Activated T-cell treated with anti-CD3 and anti-CD28 coated beads, Interleukin-2, amount 50 U/mL, for 72 hours (primary cell): ENCODE measurements at regions not wholly inside any gene's neighbourhood (a gene's known extent, or its start where the extent isn't known, plus 50 kb on each side); places are given as distances from the start of the nearest gene placed in this dataset.

ENCODE experiments used
- ATAC-seq, 2 donors: fragments of 150-1000 bp; cut with Tn5 transposase; replicated peaks in 1 of 2; 2 replicates each; pipeline ENCODE4 v1.10.0; 2021; ENCODE audit warnings: moderate library complexity in 2 of 2, mild to moderate bottlenecking in 1 of 2
- DNase-seq, 2 donors: peaks; one replicate each; pipeline ENCODE4 v3.0.0; 2021 to 2022; ENCODE audit warnings: mixed read lengths in 1 of 2
- H3K27ac Mint-ChIP-seq: one replicate; pipeline ENCODE4 v1.8.0; 2022; ENCODE audit warnings: mild to moderate bottlenecking, moderate library complexity, mixed read lengths
- H3K27me3 Mint-ChIP-seq: one replicate; pipeline ENCODE4 v1.8.0; 2022; ENCODE audit warnings: low read depth, mixed read lengths
- H3K36me3 Mint-ChIP-seq, 2 donors: one replicate each; pipeline ENCODE4 v1.8.0; 2022; ENCODE audit warnings: mixed read lengths in 2 of 2, mild to moderate bottlenecking in 1 of 2; ENCODE audit not compliant: insufficient read depth in 2 of 2
- H3K4me1 Mint-ChIP-seq: one replicate; pipeline ENCODE4 v1.8.0; 2022; ENCODE audit warnings: low read depth, mixed read lengths
- H3K4me3 Mint-ChIP-seq, 2 donors: one replicate each; pipeline ENCODE4 v1.8.0; 2022; ENCODE audit warnings: mild to moderate bottlenecking in 2 of 2, mixed read lengths in 2 of 2, moderate library complexity in 2 of 2
- H3K9me3 Mint-ChIP-seq, 2 donors: one replicate each; pipeline ENCODE4 v1.8.0; 2022; ENCODE audit warnings: mixed read lengths in 2 of 2

DNA sequence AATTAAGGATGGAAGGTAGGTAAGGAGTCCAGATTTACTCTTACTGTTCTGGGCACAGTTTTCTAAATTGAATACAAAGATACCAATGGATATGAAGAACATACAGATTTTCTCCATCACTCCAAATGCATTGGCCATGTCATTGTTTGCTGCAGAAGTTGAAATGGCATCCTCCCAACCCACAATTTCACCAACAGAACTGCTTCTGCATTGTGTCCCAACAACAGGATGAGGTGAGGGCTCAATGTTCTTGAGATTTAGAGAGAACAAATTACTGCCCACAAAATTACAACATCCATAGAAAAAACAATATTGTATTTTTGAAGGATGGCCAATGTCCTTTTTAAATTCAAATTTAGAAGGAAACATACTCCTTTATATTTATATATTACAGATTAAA, 88.9 kb downstream of the NUDT12 start:
- peaks cover 9% of the 10 kb centered on the region for H3K27me3 Mint-ChIP-seq
- H3K4me3 Mint-ChIP-seq: no peak overlapping the region
- DNase-seq (no peak), ATAC-seq (no peak)
- H3K27ac Mint-ChIP-seq: no peak overlapping the region
- H3K4me1 Mint-ChIP-seq: no peaks in the 10 kb centered on the region
- no peaks in the 10 kb centered on the region for H3K9me3 Mint-ChIP-seq
- H3K36me3 Mint-ChIP-seq: no peaks in the 10 kb centered on the region

DNA sequence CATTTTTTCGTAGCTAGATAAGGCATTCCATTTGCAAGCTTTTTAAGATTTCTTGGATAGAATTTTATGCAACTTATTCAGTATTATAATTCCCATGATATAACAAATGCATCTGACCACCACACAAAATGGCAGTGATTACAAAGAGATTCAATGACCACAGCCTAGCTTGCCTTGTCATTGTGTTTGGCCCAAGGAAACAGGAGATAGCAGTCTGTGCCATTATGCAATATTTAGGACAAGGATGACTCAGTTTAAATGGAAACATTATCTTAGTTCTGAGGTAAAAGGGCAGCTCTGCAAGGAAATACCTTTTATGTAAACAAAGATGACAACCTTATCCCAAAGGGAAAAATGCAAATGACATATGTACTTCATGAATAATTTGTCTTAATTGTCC, 89.8 kb downstream of the NUDT12 start:
- no peak overlapping the region for H3K27ac Mint-ChIP-seq
- ATAC-seq: no peak

DNA sequence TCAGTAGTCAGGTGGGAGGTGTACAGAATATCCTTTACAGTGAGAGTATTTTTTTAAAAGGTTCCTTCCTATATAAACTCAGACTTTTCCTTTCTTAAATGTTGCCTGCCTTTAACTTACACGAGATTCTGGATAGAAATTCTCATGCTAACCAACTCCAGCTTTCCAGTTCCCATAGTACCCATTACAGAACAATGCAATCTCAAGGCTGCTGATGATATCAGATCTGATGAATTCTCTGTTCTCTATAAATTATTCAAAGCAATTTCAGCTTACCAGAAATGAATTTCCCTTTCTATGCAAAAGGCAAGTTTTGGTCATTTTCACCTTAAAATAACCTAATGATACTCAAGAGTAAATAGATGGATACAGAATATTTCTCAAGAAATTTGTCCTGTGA, 90.3 kb downstream of the NUDT12 start:
- Mint-ChIP-seq H3K36me3 (no peaks in the 10 kb centered on the region), H3K9me3 (no peaks in the 10 kb centered on the region), H3K27me3 (peaks cover 13% of the 10 kb centered on the region), H3K4me1 (no peaks in the 10 kb centered on the region), H3K27ac (no peak overlapping the region), H3K4me3 (no peak overlapping the region)
- ATAC-seq: no peak
- no peak for DNase-seq

More for the DNA sequence above, 89.8 kb downstream of the NUDT12 start:
- H3K9me3 Mint-ChIP-seq: no peaks in the 10 kb centered on the region
- no peaks in the 10 kb centered on the region for H3K36me3 Mint-ChIP-seq
- H3K4me1 Mint-ChIP-seq: no peaks in the 10 kb centered on the region
- H3K27me3 Mint-ChIP-seq: peaks cover 13% of the 10 kb centered on the region
- DNase-seq: no peak
- H3K4me3 Mint-ChIP-seq: no peak overlapping the region

DNA sequence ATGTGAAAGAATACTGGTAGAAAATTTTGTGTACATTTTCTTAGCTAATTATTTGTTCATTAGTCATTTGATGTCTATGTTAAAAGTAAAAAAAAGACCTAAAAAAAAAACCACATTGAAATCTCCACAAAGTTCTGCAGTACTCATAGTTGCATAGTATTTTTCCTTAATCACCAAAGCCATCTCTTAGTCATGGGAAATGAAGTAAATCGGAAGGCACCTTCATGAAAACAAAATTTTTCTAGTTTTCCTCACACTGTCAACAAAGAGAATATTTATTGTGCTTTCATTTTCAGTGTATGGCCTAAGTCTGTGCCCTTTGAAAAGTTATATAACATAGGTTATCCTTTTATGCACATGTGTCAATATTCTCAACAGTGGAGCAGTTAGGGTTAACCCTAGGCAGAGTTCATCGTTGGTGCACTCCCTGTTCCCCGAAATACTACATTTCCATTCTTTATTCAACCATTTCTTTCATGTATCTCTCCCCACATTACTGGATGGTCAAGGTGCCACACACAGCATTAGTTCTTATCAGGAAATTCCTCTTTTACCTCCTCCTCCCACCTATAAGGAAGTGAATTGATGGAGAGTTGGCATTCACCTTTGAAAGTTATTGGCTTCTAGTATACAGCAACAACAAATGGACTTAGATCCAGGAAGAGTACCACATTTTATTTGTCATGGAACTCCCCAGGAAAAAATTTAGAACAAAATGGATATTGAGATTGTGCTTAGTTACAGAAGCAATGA, 93.1 kb downstream of the NUDT12 start:
- Mint-ChIP-seq H3K36me3 (no peaks in the 10 kb centered on the region), H3K27ac (no peak overlapping the region), H3K9me3 (no peaks in the 10 kb centered on the region), H3K4me1 (no peaks in the 10 kb centered on the region), H3K27me3 (peaks cover 14% of the 10 kb centered on the region), H3K4me3 (no peak overlapping the region)
- no peak for ATAC-seq
- no peak for DNase-seq

DNA sequence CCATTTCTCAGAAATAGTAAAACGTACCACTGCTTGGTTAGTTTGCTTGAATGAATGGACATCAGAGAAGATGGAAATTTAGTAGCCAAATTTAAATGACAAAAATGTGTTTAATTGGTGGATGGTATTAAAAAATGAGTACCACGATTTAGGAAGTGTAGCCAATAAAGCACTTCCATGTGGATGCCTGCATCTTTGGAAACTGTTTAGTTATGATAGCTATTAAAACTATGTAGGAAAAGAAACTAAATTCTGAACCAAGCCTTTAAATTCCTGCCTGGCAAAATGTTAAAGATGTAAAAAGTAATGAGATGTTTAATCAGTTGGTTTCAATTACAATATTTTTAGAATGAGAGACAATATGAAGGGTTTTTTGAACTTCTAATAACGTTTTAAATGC, 94.8 kb downstream of the NUDT12 start:
- ATAC-seq: no peak
- DNase-seq: no peak
- Mint-ChIP-seq H3K9me3 (no peaks in the 10 kb centered on the region), H3K36me3 (no peaks in the 10 kb centered on the region), H3K27ac (no peak overlapping the region), H3K4me1 (no peaks in the 10 kb centered on the region), H3K27me3 (peaks cover 30% of the 10 kb centered on the region), H3K4me3 (no peak overlapping the region)

DNA sequence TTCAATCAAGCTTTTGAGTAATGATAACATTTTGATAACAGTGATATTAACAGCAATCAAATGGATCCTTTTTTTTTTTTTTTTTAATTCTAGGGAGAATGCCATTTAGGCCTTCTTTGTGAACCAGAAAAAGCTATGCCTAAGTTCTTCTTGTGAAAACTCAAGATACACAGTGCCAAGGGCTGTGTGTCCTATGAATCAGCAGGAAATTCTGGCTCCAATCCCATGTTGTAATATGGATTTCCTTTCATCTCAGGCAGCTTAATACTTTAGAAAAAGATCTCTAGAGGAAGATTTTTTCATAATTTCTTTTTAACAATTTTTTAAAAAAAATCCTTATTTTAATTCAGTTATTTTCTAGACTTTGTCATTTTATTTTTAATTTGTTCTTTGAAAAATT, 96.1 kb downstream of the NUDT12 start:
- H3K9me3 Mint-ChIP-seq: no peaks in the 10 kb centered on the region
- H3K4me3 Mint-ChIP-seq: no peak overlapping the region
- no peak overlapping the region for H3K27ac Mint-ChIP-seq
- DNase-seq (no peak), ATAC-seq (no peak)
- peaks cover 28% of the 10 kb centered on the region for H3K27me3 Mint-ChIP-seq
- H3K4me1 Mint-ChIP-seq: no peaks in the 10 kb centered on the region
- no peaks in the 10 kb centered on the region for H3K36me3 Mint-ChIP-seq

DNA sequence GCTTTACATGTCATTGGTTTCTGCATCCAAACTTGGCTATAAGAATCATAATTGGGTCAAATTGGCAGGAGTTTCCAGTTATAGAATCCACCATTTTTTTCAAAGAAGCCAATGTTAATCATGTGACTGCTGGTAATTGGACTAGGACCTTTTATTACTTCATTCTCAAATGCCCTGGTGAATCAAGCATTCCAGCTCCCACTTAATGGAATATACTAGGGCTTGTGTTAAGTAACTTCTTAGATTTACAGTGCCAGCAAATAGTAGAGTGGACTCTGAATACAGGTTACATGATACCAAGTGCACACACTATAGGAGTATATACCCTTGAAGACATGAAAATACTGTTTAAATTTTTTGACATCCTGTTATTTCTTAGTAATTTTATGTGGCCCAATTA, 96.7 kb downstream of the NUDT12 start:
- H3K27me3 Mint-ChIP-seq: peaks cover 24% of the 10 kb centered on the region
- DNase-seq (no peak), ATAC-seq (no peak)
- H3K4me3 Mint-ChIP-seq: no peak overlapping the region
- no peaks in the 10 kb centered on the region for H3K9me3 Mint-ChIP-seq
- no peak overlapping the region for H3K27ac Mint-ChIP-seq
- no peaks in the 10 kb centered on the region for H3K36me3 Mint-ChIP-seq
- no peaks in the 10 kb centered on the region for H3K4me1 Mint-ChIP-seq

DNA sequence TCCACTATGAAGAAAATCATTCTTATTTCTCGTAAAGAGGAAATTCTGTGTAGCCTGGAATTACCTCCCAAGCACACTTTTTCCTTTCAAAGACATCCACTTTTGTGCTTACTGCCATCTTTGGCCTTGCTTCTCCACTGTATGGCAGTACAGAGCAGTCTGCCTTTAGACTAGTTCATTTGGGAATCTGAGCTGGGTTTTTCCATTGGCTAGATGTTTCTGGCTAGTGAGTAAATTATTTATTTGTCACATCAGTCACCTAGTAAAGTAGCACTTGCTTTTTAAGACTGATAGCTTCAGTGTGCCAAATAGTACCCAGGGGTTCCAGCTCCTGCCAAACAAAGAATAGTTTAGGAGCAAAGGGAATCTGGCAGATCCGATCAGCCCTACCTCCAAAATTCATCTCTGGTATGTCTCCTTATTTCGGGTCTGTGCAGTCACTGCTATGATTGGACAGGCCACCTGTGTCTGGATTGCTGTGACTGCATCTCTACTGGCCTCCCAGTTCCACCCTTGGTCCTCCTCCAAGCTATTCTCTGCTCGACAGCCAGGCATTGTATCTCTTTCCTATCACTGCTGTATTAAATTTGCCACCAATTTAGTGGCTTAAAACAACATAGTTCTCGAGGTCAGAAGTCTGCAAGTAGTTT, 97.6 kb downstream of the NUDT12 start:
- Mint-ChIP-seq H3K36me3 (no peaks in the 10 kb centered on the region), H3K9me3 (no peaks in the 10 kb centered on the region), H3K27me3 (peaks cover 31% of the 10 kb centered on the region), H3K4me3 (no peak overlapping the region), H3K27ac (no peak overlapping the region), H3K4me1 (no peaks in the 10 kb centered on the region)
- ATAC-seq (no peak), DNase-seq (no peak)

DNA sequence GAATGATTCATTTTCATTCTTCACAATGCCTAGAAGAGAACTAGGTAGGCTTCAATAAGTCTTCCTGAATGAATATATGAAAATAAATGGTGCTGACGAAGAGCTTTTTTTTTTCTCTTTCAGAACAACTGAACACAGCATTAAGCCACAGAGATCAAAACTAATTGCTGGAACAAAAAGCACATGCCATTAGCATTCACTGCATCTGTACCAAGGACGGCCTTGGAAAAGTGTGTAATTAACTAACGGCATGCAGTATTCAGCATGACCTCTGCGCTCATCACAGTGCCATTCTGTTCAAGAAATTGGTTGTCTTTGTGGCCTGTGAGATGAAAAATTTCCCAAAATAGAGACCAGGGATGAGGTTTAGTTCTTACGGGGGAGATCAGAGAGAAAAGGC, 99.3 kb downstream of the NUDT12 start:
- peaks cover 24% of the 10 kb centered on the region for H3K27me3 Mint-ChIP-seq
- H3K4me3 Mint-ChIP-seq: no peak overlapping the region
- no peak for ATAC-seq
- no peak for DNase-seq
- no peaks in the 10 kb centered on the region for H3K9me3 Mint-ChIP-seq
- no peak overlapping the region for H3K27ac Mint-ChIP-seq
- no peaks in the 10 kb centered on the region for H3K36me3 Mint-ChIP-seq
- H3K4me1 Mint-ChIP-seq: no peaks in the 10 kb centered on the region

DNA sequence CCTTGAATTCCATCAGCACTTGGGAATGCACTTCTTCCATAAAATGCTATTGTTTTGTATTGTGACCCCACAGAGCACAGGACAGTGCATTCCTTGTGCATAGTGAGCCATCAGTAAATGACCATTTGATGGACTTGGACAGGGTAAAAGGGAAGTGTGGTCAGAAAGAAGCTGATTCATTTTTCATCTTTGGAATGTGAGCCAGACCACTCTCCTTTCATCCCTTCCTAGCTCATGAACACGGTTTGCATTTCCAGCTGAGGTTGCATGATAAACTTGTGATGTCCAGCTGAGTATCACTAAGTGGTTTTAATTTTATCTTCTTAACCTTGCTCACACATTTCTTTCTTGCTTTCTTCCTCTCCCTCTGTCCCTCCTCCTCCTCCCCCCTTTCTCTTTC, 101.3 kb downstream of the NUDT12 start:
- no peak for ATAC-seq
- H3K4me3 Mint-ChIP-seq: no peak overlapping the region
- H3K9me3 Mint-ChIP-seq: no peaks in the 10 kb centered on the region
- no peak overlapping the region for H3K27ac Mint-ChIP-seq
- H3K4me1 Mint-ChIP-seq: no peaks in the 10 kb centered on the region
- H3K36me3 Mint-ChIP-seq: no peaks in the 10 kb centered on the region
- H3K27me3 Mint-ChIP-seq: peaks cover 29% of the 10 kb centered on the region
- no peak for DNase-seq

DNA sequence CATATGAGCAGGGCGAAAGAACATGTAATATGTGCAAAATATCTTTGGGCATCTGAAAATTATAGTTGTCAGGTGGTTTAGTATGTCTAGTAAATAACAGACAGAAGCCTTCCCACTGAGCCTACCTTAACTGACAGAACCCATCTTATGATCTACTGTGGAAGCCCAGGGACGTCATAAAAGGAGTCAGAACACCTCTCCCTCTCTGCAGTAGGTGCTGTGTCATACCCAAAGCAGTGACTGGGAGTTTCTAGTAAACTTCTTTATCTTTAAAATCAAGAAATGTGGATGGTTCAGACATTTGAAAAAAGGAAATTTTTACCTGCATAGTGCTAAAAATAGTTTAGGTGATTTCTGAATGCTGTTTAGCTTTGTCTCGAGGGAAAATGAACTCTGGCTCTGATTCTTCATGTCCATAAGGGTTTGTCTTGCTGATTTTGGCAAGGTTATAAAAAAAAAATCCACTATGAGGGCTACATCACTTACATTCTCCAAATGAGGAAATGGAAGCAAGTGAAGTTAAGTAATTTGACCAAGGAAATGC, 104.0 kb downstream of the NUDT12 start:
- H3K27me3 Mint-ChIP-seq: peaks cover 24% of the 10 kb centered on the region
- H3K4me1 Mint-ChIP-seq: no peaks in the 10 kb centered on the region
- no peak for DNase-seq
- no peak overlapping the region for H3K27ac Mint-ChIP-seq
- ATAC-seq: peak; percentile 45 to 73
- no peaks in the 10 kb centered on the region for H3K36me3 Mint-ChIP-seq
- no peaks in the 10 kb centered on the region for H3K9me3 Mint-ChIP-seq
- no peak overlapping the region for H3K4me3 Mint-ChIP-seq

DNA sequence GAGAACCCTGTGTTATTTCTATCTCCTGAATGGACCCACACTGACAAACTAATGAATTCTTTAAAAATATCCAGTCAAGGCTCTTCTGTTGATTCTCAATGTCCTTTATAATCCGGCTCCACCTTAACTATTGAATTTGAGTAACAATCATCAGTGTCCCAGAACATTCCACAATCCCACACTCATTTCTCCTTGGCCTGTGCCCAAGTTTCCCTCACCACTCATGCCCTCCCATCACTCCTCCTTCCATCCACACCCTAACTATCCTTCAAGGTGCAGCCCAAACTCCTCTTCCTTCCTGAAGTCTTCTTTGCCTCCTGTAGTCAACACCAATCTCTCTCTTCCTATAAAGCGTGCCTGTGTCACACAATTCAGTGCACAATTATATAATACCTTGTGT, 106.1 kb downstream of the NUDT12 start:
- DNase-seq (no peak), ATAC-seq (no peak)
- Mint-ChIP-seq H3K4me1 (no peaks in the 10 kb centered on the region), H3K36me3 (no peaks in the 10 kb centered on the region), H3K4me3 (no peak overlapping the region), H3K27me3 (peaks cover 23% of the 10 kb centered on the region), H3K9me3 (no peaks in the 10 kb centered on the region), H3K27ac (no peak overlapping the region)

DNA sequence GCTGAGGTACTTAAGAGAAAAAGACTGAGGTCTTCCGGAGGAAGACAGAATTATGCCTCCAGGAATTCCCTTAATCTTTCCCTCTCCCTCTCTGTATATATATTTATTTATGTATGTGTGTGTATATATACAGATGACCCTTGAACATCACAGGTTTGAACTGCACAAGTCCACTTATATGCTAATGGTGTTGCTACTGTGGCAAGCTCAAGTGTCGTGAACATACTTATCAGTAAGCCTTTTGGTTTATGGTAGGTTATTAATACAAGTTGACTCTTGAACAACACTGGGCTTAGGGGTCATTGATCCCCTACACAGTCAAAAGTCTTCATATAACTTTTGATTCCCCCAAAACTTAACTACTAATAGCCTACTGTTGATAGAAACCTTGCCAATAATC, 106.8 kb downstream of the NUDT12 start:
- Mint-ChIP-seq H3K4me3 (no peak overlapping the region), H3K27ac (no peak overlapping the region), H3K9me3 (no peaks in the 10 kb centered on the region), H3K4me1 (no peaks in the 10 kb centered on the region), H3K36me3 (no peaks in the 10 kb centered on the region), H3K27me3 (peaks cover 23% of the 10 kb centered on the region)
- DNase-seq (no peak), ATAC-seq (no peak)

DNA sequence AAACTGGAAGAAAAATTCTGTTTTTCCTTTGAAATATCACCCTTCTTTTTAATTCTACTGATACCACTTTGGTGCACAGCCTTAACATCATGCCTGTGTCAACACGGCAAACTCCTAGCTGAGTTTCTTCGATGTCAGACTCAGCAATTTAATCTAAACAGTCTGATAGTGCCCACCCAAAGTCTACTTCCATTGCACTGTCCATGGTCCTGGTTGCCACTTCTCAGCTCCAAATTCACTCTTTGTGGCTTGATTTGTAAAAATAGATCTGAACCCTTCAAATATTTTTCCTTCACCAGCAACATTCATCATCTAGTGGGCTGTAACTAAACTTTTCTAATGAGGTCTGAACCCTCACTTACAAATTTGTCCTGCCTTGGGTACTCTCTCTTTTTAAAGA, 107.8 kb downstream of the NUDT12 start:
- DNase-seq (no peak), ATAC-seq (no peak)
- H3K36me3 Mint-ChIP-seq: no peaks in the 10 kb centered on the region
- H3K4me1 Mint-ChIP-seq: no peaks in the 10 kb centered on the region
- H3K27ac Mint-ChIP-seq: no peak overlapping the region
- H3K27me3 Mint-ChIP-seq: peaks cover 16% of the 10 kb centered on the region
- no peak overlapping the region for H3K4me3 Mint-ChIP-seq
- H3K9me3 Mint-ChIP-seq: no peaks in the 10 kb centered on the region
